Spleen (tissue), 7 donors: ENCODE measurements at regions not wholly inside any gene's neighbourhood (a gene's known extent, or its start where the extent isn't known, plus 50 kb on each side); places are given as distances from the start of the nearest gene placed in this dataset.

Experiments
- CTCF ChIP-seq, 11 experiments: fragments of 200-600 bp in 7 of 11; fragments of 450-650 bp in 4 of 11; sonication (generic) in 4 of 11; IDR thresholded peaks in 8 of 11; conservative IDR thresholded peaks in 3 of 11; 1 replicate in 7 of 11; 2 replicates in 4 of 11; pipeline versions ENCODE4 v1.4.0 to v1.8.0; 2016 to 2021; ENCODE audit warnings: antibody characterized with exemption in 11 of 11, inconsistent platforms in 4 of 11, mild to moderate bottlenecking in 1 of 11
- POLR2A ChIP-seq, 3 donors: fragments of 450-650 bp; IDR thresholded peaks; one replicate each; pipeline ENCODE4 v1.5.1; 2017; ENCODE audit warnings: antibody characterized with exemption in 3 of 3, mild to moderate bottlenecking in 1 of 3
- POLR2AphosphoS5 ChIP-seq, 3 donors: sonication (generic); formaldehyde crosslinking; IDR thresholded peaks; one replicate each; pipeline ENCODE4 v1.5.1; 2017; ENCODE audit warnings: antibody characterized with exemption in 3 of 3
- donor health status: DM: no; HTN: no; CAD: no; lungs with moderate emphysema.
- donor health status: DM: no; HTN: no; CAD: no.
- donor health status: DM: no; HTN: no; CAD: no.

- TF ChIP-seq CTCF (IDR thresholded peaks at IDR 0.05 in 8 of 11, conservative IDR thresholded peaks at IDR 0.05 in 3 of 11) (no peak), POLR2A (IDR thresholded peaks at IDR 0.05) (no peak), POLR2AphosphoS5 (IDR thresholded peaks at IDR 0.05) (no peak)
Measured at GRCh38 chr10:36248304-36248981, 606.3 kb upstream of the FZD8 start.
